ENCODE measurements at regions not wholly inside any gene's neighbourhood (a gene's known extent, or its start where the extent isn't known, plus 50 kb on each side); places are given as distances from the start of the nearest gene placed in this dataset.

DNA sequence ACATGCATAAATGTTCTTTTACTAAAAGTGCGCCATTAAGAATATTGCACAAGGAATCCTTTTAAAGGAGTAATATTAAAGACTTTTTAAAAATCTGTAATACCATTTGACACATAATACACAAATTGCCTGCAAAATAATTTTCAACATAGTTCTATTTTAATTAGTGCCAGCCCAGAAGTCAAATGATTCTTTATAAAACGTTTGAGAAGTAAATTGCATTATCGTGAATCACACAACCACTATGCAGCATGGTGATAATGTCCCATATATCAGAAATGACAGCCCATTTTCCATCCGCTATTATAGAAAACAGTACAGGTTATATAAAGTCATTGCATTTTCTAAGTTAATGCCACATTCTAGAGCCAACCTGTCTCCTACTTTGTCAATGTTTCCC, 324.0 kb downstream of the IPMK start:
- TF ChIP-seq, protein P1, sequence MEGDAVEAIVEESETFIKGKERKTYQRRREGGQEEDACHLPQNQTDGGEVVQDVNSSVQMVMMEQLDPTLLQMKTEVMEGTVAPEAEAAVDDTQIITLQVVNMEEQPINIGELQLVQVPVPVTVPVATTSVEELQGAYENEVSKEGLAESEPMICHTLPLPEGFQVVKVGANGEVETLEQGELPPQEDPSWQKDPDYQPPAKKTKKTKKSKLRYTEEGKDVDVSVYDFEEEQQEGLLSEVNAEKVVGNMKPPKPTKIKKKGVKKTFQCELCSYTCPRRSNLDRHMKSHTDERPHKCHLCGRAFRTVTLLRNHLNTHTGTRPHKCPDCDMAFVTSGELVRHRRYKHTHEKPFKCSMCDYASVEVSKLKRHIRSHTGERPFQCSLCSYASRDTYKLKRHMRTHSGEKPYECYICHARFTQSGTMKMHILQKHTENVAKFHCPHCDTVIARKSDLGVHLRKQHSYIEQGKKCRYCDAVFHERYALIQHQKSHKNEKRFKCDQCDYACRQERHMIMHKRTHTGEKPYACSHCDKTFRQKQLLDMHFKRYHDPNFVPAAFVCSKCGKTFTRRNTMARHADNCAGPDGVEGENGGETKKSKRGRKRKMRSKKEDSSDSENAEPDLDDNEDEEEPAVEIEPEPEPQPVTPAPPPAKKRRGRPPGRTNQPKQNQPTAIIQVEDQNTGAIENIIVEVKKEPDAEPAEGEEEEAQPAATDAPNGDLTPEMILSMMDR (IDR thresholded peaks at IDR 0.05): no peak
- no peak for TF ChIP-seq POLR2AphosphoS5 (IDR thresholded peaks at IDR 0.05)

Measured in sigmoid colon (tissue), 4 donors.